ENCODE measurements at regions not wholly inside any gene's neighbourhood (a gene's known extent, or its start where the extent isn't known, plus 50 kb on each side); places are given as distances from the start of the nearest gene placed in this dataset.

GRCh38 chr6:120230008-120230407, 880.4 kb upstream of the MAN1A1 start:
- H3K4me3 ChIP-seq (ENCODE audit: low read depth, low read length) = no peak overlapping the region
- no peak for DNase-seq (ENCODE audit: low read depth, low spot score)
- TF ChIP-seq CTCF (IDR thresholded peaks at IDR 0.05; ENCODE audit: low read depth, low read length) = no peak
- in situ Hi-C loops (cut with HindIII; ENCODE audit: low sequenced_read_pairs) = no loop called here

DNA sequence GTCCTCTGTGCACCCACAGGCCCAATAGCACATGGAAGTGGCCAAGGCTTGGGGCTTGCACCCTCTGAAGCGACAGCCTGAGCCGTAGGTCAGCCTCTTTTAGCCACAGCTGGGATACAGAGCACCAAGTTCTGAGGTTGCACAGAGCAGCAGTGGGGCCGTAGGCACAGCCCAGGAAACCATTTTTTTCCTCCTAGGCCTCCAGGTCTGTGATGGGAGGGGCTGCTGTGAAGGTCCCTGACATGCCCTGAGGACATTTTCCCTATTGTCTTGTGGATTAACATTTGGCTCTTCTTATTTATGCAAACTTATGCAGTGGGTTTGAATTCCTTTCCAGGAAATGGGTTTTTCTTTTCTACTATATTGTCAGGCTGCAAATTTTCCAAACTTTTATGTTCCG, 878.7 kb upstream of the MAN1A1 start:
- no peak for DNase-seq (ENCODE audit: low read depth, low spot score)
- H3K4me3 ChIP-seq (ENCODE audit: low read depth, low read length) = no peak overlapping the region
- in situ Hi-C loops (cut with HindIII; ENCODE audit: low sequenced_read_pairs) = no loop called here
- TF ChIP-seq CTCF (IDR thresholded peaks at IDR 0.05; ENCODE audit: low read depth, low read length) = no peak

GRCh38 chr6:120219339-120219738, 869.8 kb upstream of the MAN1A1 start:
- no peak for TF ChIP-seq CTCF (IDR thresholded peaks at IDR 0.05; ENCODE audit: low read depth, low read length)
- no peak overlapping the region for H3K4me3 ChIP-seq (ENCODE audit: low read depth, low read length)
- in situ Hi-C loops (cut with HindIII; ENCODE audit: low sequenced_read_pairs) = no loop called here
- no peak for DNase-seq (ENCODE audit: low read depth, low spot score)

- in situ Hi-C loops (cut with HindIII; ENCODE audit: low sequenced_read_pairs) = no loop called here
- no peak for TF ChIP-seq CTCF (IDR thresholded peaks at IDR 0.05; ENCODE audit: low read depth, low read length)
- no peak for DNase-seq (ENCODE audit: low read depth, low spot score)
- H3K4me3 ChIP-seq (ENCODE audit: low read depth, low read length) = no peak overlapping the region
Observed at GRCh38 chr6:120214088-120214499, 864.5 kb upstream of the MAN1A1 start.

DNA sequence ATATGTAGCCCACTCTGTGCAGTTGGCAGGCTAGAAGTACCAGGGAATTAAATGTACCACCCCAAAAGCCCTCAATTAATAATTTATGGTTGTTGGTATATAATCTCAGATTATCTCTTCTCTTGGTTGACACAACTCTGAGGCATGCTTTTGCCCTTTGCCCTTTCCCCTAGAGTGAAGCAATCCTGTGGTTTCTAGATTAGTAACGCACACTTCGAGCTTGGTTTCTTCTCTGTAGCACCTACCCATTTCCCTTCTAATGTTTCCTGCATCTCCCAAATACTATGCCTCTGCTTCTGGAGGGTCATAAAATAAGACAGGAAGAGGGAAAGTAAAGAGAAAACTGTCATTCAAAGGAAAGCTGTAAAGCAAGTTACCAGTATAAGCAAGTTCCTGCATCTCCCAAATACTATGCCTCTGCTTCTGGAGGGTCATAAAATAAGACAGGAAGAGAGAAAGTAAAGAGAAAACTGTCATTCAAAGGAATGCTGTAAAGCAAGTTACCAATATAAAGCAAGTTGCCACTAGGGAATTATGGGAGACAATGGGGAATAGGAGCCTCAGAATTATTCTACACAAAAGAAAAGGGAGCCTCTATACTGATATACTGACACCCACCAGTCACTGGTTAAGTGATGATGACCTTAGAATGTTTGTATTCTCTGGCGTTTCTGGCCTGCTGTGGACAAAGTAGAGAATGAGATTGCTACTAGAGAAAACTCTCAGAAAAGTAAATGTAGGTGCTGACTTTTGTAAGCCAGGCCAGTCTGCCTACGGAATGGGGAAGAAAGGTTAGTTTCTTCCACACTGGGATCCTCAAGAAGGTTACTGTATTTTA, 862.6 kb upstream of the MAN1A1 start:
- no peak overlapping the region for H3K4me3 ChIP-seq (ENCODE audit: low read depth, low read length)
- peak; percentile 31 for DNase-seq (ENCODE audit: low read depth, low spot score)
- TF ChIP-seq CTCF (IDR thresholded peaks at IDR 0.05; ENCODE audit: low read depth, low read length) = no peak
- in situ Hi-C loops (cut with HindIII; ENCODE audit: low sequenced_read_pairs) = no loop called here

- no peak for DNase-seq (ENCODE audit: low read depth, low spot score)
- no peak for TF ChIP-seq CTCF (IDR thresholded peaks at IDR 0.05; ENCODE audit: low read depth, low read length)
- in situ Hi-C loops (cut with HindIII; ENCODE audit: low sequenced_read_pairs) = no loop called here
- no peak overlapping the region for H3K4me3 ChIP-seq (ENCODE audit: low read depth, low read length)
Observed at GRCh38 chr6:120202878-120203277, 853.3 kb upstream of the MAN1A1 start.

Measured in astrocyte of the spinal cord (primary cell).